Keratinocyte (primary cell): ENCODE measurements at regions not wholly inside any gene's neighbourhood (a gene's known extent, or its start where the extent isn't known, plus 50 kb on each side); places are given as distances from the start of the nearest gene placed in this dataset.

Experiments
- DNase-seq: peaks from one replicate; pipeline ENCODE4 v3.0.0-alpha.2; 2011; ENCODE audit warnings: low read depth, missing footprints, low spot score
- FAIRE-seq: peaks from 2 replicates; lab custom pipeline; 2011; peaks lifted over from hg19 to GRCh38; lab: Jason Lieb, UNC
- H2AFZ ChIP-seq: 2 replicates; pipeline ENCODE4 v1.6.0; 2012; ENCODE audit warnings: low read length, control low read depth, inconsistent platforms; ENCODE audit not compliant: control insufficient read depth
- H3K27ac ChIP-seq: 2 replicates; pipeline ENCODE4 v1.5.1; 2011; ENCODE audit warnings: low read length; ENCODE audit not compliant: control insufficient read depth, insufficient read depth
- H3K27me3 ChIP-seq: 3 replicates; pipeline ENCODE4 v1.6.0; 2011; ENCODE audit warnings: low read length; ENCODE audit not compliant: control insufficient read depth, insufficient read depth; ENCODE audit errors: extremely low read depth
- H3K36me3 ChIP-seq, 2 experiments: 2 replicates in 1 of 2; 3 replicates in 1 of 2; pipeline ENCODE4 v1.5.1; 2011; ENCODE audit warnings: low read length in 2 of 2, mild to moderate bottlenecking in 1 of 2; ENCODE audit not compliant: control insufficient read depth in 2 of 2, insufficient read depth in 2 of 2; ENCODE audit errors: extremely low read depth in 1 of 2
- H3K4me1 ChIP-seq: 3 replicates; pipeline ENCODE4 v1.5.1; 2011; ENCODE audit warnings: low read length; ENCODE audit not compliant: control insufficient read depth, insufficient read depth; ENCODE audit errors: extremely low read depth
- H3K4me2 ChIP-seq: 3 replicates; pipeline ENCODE4 v1.6.0; 2011; ENCODE audit warnings: low read depth, low read length; ENCODE audit not compliant: control insufficient read depth, insufficient read depth; ENCODE audit errors: extremely low read depth
- H3K4me3 ChIP-seq, 3 experiments: fragments of 200-600 bp in 1 of 3; sonication (generic) in 1 of 3; 2 replicates in 2 of 3; 3 replicates in 1 of 3; pipeline ENCODE4 v1.5.1; 2011 to 2016; ENCODE audit warnings: low read length in 3 of 3, mild to moderate bottlenecking in 3 of 3, control low read depth in 2 of 3, inconsistent platforms in 1 of 3, low read depth in 1 of 3, mixed read lengths in 1 of 3, mixed run types in 1 of 3, moderate library complexity in 1 of 3; ENCODE audit not compliant: control insufficient read depth in 2 of 3, insufficient read depth in 2 of 3; ENCODE audit errors: extremely low read depth in 1 of 3
- H3K79me2 ChIP-seq: 2 replicates; pipeline ENCODE4 v1.6.0; 2012; ENCODE audit warnings: low read length; ENCODE audit not compliant: control insufficient read depth, insufficient read depth
- H3K9ac ChIP-seq: 3 replicates; pipeline ENCODE4 v1.6.0; 2011; ENCODE audit warnings: low read length; ENCODE audit not compliant: control insufficient read depth, insufficient read depth; ENCODE audit errors: extremely low read depth
- H3K9me1 ChIP-seq: 3 replicates; pipeline ENCODE4 v1.6.0; 2011; ENCODE audit warnings: low read length; ENCODE audit not compliant: control insufficient read depth, insufficient read depth; ENCODE audit errors: extremely low read depth
- H3K9me3 ChIP-seq: 2 replicates; pipeline ENCODE4 v1.5.1; 2012; ENCODE audit warnings: low read depth, low read length; ENCODE audit not compliant: control insufficient read depth
- H4K20me1 ChIP-seq: 3 replicates; pipeline ENCODE4 v1.6.0; 2011; ENCODE audit warnings: low read length; ENCODE audit not compliant: control insufficient read depth, insufficient read depth; ENCODE audit errors: extremely low read depth
- CTCF ChIP-seq, 3 experiments: IDR thresholded peaks in 1 of 3; conservative IDR thresholded peaks in 1 of 3; optimal IDR thresholded peaks in 1 of 3; 2 replicates in 2 of 3; 3 replicates in 1 of 3; pipeline versions ENCODE3 to v1.5.1; 2011; ENCODE audit warnings: low read length in 3 of 3, mild to moderate bottlenecking in 3 of 3, moderate library complexity in 2 of 3, control low read depth in 1 of 3, inconsistent platforms in 1 of 3; ENCODE audit not compliant: insufficient read depth in 2 of 3; ENCODE audit errors: extremely low read depth in 1 of 3
- EZH2 ChIP-seq: IDR thresholded peaks from one replicate; pipeline ENCODE4 v1.6.1; 2012; ENCODE audit warnings: inconsistent platforms, mild to moderate bottlenecking, low read length, moderate library complexity
- dilution Hi-C: fragments of 300-500 bp; cut with MboI; formaldehyde crosslinking; loops from one replicate; pipeline ENCODE4 v1.7.0; 2020; ENCODE audit warnings: low sequenced_read_pairs; ENCODE audit not compliant: extremely low pct_ligation_motif_present

DNA sequence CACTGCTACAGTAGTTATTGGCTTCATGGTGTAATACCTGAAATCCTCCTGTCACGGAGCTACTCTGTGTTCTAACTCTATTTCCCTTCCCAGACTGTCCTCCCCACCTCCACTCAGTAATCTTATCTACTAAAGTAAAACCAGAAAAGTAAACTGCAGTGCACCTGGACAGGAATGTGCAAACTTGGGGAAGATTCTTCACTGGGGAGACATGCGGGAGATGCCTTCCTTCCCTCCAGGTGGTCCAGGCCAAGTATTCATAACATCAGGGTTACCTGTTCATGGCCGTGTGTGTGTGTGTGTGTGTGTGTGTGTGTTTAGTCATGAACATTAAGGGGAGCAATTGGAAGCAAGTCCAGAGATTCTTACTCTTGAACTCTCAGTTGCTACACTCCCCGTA lies 84.1 kb downstream of the IFNG start:
- peaks cover 9% of the 10 kb centered on the region for H3K27me3 ChIP-seq
- TF ChIP-seq EZH2 = no peak
- TF ChIP-seq CTCF (optimal IDR thresholded peaks at IDR 0.05 in 1 of 3, IDR thresholded peaks at IDR 0.05 in 1 of 3, conservative IDR thresholded peaks at IDR 0.05 in 1 of 3; ENCODE audit: extremely low read depth in 1 of 3, insufficient read depth in 2 of 3, low read length in 3 of 3) = no peak
- H3K36me3 ChIP-seq = no peaks in the 10 kb centered on the region
- H3K79me2 ChIP-seq = no peaks in the 10 kb centered on the region
- H3K4me1 ChIP-seq = no peaks in the 10 kb centered on the region
- H3K27ac ChIP-seq = no peak overlapping the region
- no peak overlapping the region for H3K4me2 ChIP-seq
- no peaks in the 10 kb centered on the region for H3K9me3 ChIP-seq
- H2AFZ ChIP-seq = no peak overlapping the region
- DNase-seq (no peak), FAIRE-seq (no peak)
- H3K9me1 ChIP-seq = no peaks in the 10 kb centered on the region
- dilution Hi-C loops = no loop called here
- H4K20me1 ChIP-seq = no peaks in the 10 kb centered on the region
- H3K9ac ChIP-seq = no peak overlapping the region
- H3K4me3 ChIP-seq = no peak overlapping the region

DNA sequence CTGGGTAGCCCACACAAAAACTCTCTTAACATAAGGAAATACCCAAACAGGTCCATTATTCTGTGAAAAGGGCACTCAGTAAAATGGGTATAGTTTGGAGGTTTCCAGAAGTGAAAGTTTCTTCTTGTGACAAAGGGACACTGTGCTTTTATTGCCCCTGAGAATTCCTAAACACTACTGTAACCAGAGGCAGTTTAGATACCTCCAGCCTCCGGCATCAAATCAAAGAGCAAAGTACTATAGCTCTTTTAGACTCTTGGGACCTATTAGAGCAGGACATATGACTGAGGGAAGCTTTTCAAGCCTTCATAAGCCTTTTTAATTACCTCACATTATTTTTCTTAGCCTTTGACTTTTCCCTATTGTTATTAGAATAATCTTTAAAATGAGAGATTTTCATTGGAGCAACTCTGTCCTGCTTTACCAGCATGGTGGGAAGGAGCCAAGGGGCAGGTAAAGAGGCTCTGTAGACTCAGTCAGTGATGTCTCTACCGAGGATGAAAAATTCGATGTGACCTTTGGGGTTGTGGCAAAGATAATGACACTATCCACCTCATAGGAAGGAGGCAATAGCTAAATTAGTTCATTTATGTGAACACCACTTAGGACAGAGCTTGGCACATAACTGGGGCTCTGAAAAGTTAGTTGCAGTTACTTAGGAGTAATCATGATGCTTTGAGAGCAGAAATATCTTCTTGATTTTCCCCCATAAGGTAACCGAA lies 85.1 kb downstream of the IFNG start:
- dilution Hi-C loops = no loop called here
- FAIRE-seq (no peak), DNase-seq (no peak)
- no peak overlapping the region for H3K4me3 ChIP-seq
- H3K9me3 ChIP-seq = no peaks in the 10 kb centered on the region
- no peak overlapping the region for H3K9ac ChIP-seq
- H3K36me3 ChIP-seq = no peaks in the 10 kb centered on the region
- H3K4me1 ChIP-seq = no peaks in the 10 kb centered on the region
- H3K27me3 ChIP-seq = peaks cover 9% of the 10 kb centered on the region
- no peaks in the 10 kb centered on the region for H3K79me2 ChIP-seq
- no peak overlapping the region for H3K27ac ChIP-seq
- H3K4me2 ChIP-seq = no peak overlapping the region
- no peak for TF ChIP-seq EZH2
- TF ChIP-seq CTCF (optimal IDR thresholded peaks at IDR 0.05 in 1 of 3, IDR thresholded peaks at IDR 0.05 in 1 of 3, conservative IDR thresholded peaks at IDR 0.05 in 1 of 3; ENCODE audit: extremely low read depth in 1 of 3, insufficient read depth in 2 of 3, low read length in 3 of 3) = no peak
- H3K9me1 ChIP-seq = no peaks in the 10 kb centered on the region
- H4K20me1 ChIP-seq = no peaks in the 10 kb centered on the region
- H2AFZ ChIP-seq = no peak overlapping the region
